ENCODE measurements at regions not wholly inside any gene's neighbourhood (a gene's known extent, or its start where the extent isn't known, plus 50 kb on each side); places are given as distances from the start of the nearest gene placed in this dataset.

DNA sequence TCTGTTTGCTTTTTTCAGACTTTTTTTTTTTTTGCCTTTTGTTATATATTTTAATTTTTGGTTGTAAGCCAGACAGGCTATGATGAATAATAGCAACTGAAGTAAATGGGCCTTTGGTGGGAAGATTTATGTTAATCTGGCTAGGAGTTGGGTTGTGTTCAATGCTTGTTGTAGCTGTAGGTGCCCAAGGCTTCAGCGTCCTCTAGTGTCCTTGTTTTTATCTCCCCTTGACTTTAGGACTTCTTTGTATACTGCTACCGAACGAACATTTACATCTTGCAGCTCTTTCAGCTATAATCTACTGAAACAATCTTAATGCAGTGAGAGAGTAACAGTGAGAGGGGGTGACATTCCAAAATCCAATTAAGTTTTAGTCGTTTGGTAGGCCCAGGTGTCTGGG, 848.4 kb upstream of the FBXO33 start:
- no peaks in the 10 kb centered on the region for H3K4me1 ChIP-seq (ENCODE audit: low read depth)
- H3K9me3 ChIP-seq = peaks cover 17% of the 10 kb centered on the region
- no peaks in the 10 kb centered on the region for H3K36me3 ChIP-seq (ENCODE audit: low read depth)
- TF ChIP-seq, protein P1, sequence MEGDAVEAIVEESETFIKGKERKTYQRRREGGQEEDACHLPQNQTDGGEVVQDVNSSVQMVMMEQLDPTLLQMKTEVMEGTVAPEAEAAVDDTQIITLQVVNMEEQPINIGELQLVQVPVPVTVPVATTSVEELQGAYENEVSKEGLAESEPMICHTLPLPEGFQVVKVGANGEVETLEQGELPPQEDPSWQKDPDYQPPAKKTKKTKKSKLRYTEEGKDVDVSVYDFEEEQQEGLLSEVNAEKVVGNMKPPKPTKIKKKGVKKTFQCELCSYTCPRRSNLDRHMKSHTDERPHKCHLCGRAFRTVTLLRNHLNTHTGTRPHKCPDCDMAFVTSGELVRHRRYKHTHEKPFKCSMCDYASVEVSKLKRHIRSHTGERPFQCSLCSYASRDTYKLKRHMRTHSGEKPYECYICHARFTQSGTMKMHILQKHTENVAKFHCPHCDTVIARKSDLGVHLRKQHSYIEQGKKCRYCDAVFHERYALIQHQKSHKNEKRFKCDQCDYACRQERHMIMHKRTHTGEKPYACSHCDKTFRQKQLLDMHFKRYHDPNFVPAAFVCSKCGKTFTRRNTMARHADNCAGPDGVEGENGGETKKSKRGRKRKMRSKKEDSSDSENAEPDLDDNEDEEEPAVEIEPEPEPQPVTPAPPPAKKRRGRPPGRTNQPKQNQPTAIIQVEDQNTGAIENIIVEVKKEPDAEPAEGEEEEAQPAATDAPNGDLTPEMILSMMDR (IDR thresholded peaks at IDR 0.05) = no peak
- intact Hi-C loops (cut with DNase I, micrococcal nuclease) = no loop called here
- DNase-seq (no peak), ATAC-seq (no peak)
- H3K4me3 ChIP-seq = no peak overlapping the region

DNA sequence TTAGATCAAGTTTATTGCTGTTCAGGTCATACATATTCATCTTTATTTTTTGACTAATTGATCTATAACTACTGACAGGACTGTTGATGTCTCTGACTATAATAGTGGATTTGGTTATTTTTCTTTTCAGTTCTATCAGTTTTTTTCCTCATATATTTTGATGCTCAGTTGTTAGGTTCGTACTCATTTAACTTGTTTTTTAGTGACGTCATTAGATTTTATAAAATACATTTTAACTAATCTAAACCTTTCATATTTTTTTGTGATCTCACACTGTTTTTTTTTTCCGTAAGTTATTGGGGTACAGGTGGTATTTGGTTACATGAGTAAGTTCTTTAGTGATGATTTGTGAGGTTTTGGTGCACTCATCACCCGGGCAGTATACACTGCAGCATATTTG, 841.2 kb upstream of the FBXO33 start:
- Histone ChIP-seq H3K9me3 (peaks cover 7% of the 10 kb centered on the region), H3K4me3 (no peak overlapping the region), H3K4me1 (ENCODE audit: low read depth) (no peaks in the 10 kb centered on the region), H3K36me3 (ENCODE audit: low read depth) (no peaks in the 10 kb centered on the region)
- intact Hi-C loops (cut with DNase I, micrococcal nuclease) = no loop called here
- TF ChIP-seq, protein P1 (IDR thresholded peaks at IDR 0.05) = no peak
- ATAC-seq (no peak), DNase-seq (no peak)

DNA sequence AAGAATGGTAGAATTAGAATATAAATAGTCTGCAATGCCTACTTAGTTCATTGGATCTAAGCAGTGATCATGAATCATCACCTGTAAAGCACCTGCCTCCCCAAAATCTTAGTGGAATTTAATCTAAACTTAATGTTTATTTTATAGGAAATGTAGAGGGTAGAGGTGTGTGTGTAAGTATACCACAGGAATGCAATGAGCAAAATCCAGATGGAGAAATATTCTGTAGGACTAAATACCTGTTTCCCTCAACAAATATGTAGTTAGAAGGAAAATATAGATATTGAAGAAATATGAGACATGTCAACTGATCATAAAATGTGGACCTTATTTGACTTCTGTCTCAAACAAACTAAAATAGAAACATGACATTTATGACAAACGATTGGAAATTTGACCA, 839.2 kb upstream of the FBXO33 start:
- Histone ChIP-seq H3K36me3 (ENCODE audit: low read depth) (no peaks in the 10 kb centered on the region), H3K4me3 (no peak overlapping the region), H3K4me1 (ENCODE audit: low read depth) (no peaks in the 10 kb centered on the region), H3K9me3 (peaks cover 12% of the 10 kb centered on the region)
- TF ChIP-seq, protein P1 (IDR thresholded peaks at IDR 0.05) = no peak
- ATAC-seq (no peak), DNase-seq (no peak)
- intact Hi-C loops (cut with DNase I, micrococcal nuclease) = no loop called here

DNA sequence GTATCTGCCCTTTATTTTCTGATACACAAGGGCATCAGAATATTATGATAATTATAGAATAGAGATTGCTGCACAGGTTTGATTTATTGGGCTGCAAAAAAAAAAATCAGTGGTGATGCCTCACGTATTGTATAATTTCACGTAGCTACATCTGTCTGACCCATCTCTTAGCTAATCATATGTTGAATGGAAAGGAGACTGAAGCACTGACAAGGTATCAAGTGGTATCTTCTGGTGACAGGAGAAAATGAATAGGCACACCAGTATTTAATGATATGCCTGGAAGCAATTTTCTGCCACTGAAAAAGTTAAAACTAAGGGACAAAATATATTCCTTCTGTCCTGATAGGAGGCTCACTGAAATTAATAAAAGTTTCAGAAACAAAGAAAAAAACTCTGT, 837.2 kb upstream of the FBXO33 start:
- ATAC-seq (no peak), DNase-seq (no peak)
- Histone ChIP-seq H3K4me3 (no peak overlapping the region), H3K9me3 (peaks cover 10% of the 10 kb centered on the region), H3K36me3 (ENCODE audit: low read depth) (no peaks in the 10 kb centered on the region), H3K4me1 (ENCODE audit: low read depth) (no peaks in the 10 kb centered on the region)
- TF ChIP-seq, protein P1 (IDR thresholded peaks at IDR 0.05) = no peak
- intact Hi-C loops (cut with DNase I, micrococcal nuclease) = no loop called here

DNA sequence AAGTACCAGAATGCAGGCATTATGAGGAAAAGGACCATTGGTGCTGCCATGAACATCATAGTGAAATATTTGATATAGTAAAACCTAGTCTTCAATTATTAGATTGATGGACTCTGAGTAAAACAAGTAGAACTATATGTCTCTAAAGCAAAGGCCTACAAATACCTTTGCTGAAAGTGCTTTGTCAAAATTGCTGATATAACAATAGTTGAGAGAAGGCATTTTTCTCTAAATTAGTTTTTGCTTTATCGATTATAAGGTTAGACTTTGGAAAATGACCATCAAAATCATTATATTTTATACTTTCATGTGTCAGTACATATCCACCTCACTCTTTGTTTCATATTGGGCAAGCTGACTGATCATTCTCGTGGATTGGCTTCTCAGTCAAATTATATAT, 836.0 kb upstream of the FBXO33 start:
- Histone ChIP-seq H3K4me3 (no peak overlapping the region), H3K9me3 (peaks cover 10% of the 10 kb centered on the region), H3K36me3 (ENCODE audit: low read depth) (no peaks in the 10 kb centered on the region), H3K4me1 (ENCODE audit: low read depth) (no peaks in the 10 kb centered on the region)
- ATAC-seq (no peak), DNase-seq (no peak)
- TF ChIP-seq, protein P1 (IDR thresholded peaks at IDR 0.05) = no peak
- intact Hi-C loops (cut with DNase I, micrococcal nuclease) = no loop called here

DNA sequence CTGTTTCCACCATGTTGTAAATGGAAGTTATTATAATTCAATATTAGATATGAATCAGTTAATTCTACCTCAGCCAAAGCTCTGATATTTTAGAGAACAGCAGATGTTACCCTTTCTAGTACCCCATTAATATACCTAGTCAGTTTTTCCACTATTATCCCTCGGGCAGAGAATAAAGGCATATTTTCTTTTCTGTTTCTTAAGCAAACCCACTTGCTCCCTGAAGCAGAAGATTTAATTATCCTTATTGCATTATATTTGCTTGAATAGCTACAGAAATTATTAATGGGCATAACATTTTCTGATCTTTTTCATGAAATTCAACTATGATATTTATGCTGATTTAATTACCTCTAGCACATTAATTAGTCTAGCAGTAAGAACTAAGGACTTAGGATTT, 832.9 kb upstream of the FBXO33 start:
- Histone ChIP-seq H3K4me1 (ENCODE audit: low read depth) (no peaks in the 10 kb centered on the region), H3K36me3 (ENCODE audit: low read depth) (no peaks in the 10 kb centered on the region), H3K9me3 (peaks cover 19% of the 10 kb centered on the region), H3K4me3 (no peak overlapping the region)
- intact Hi-C loops (cut with DNase I, micrococcal nuclease) = no loop called here
- no peak for DNase-seq
- ATAC-seq = no peak
- TF ChIP-seq, protein P1 (IDR thresholded peaks at IDR 0.05) = no peak
